Activated CD4-positive, alpha-beta T cell treated with anti-CD3 and anti-CD28 coated beads for 36 hours (primary cell): ENCODE measurements at regions not wholly inside any gene's neighbourhood (a gene's known extent, or its start where the extent isn't known, plus 50 kb on each side); places are given as distances from the start of the nearest gene placed in this dataset.

Experiments used
- ATAC-seq: fragments of 200-7000 bp; cut with Tn5 transposase; one replicate; pipeline ENCODE4 v1.10.0; 2021; ENCODE audit warnings: mild to moderate bottlenecking, moderate library complexity
- CTCF ChIA-PET: fragments of 350-600 bp; sonication (Branson Sonifier 250); formaldehyde crosslinking; loops from one replicate; lab custom pipeline; 2021; ENCODE audit warnings: antibody characterized with exemption; lab: Charles Lee
- POLR2A ChIA-PET: fragments of 350-600 bp; sonication (Branson Sonifier 250); formaldehyde crosslinking; loops from one replicate; lab custom pipeline; 2021; ENCODE audit warnings: antibody characterized with exemption, inconsistent platforms; lab: Charles Lee
- DNase-seq: peaks from one replicate; pipeline ENCODE4 v3.0.0-alpha.2; 2020
- H3K27ac Mint-ChIP-seq: one replicate; pipeline ENCODE4 v1.8.0; 2021; ENCODE audit warnings: mixed read lengths
- H3K27me3 Mint-ChIP-seq: one replicate; pipeline ENCODE4 v1.8.0; 2021; ENCODE audit warnings: mixed read lengths
- H3K36me3 Mint-ChIP-seq: one replicate; pipeline ENCODE4 v1.8.0; 2021; ENCODE audit warnings: low read depth, mixed read lengths
- H3K4me1 Mint-ChIP-seq: one replicate; pipeline ENCODE4 v1.8.0; 2021; ENCODE audit warnings: mixed read lengths
- H3K4me3 Mint-ChIP-seq: one replicate; pipeline ENCODE4 v1.8.0; 2021; ENCODE audit warnings: mild to moderate bottlenecking, moderate library complexity, mixed read lengths
- H3K9me3 Mint-ChIP-seq: one replicate; pipeline ENCODE4 v1.8.0; 2021; ENCODE audit warnings: low read depth, mixed read lengths
- intact Hi-C, 2 experiments: fragments of 100-400 bp; cut with DNase I in 1 of 2; cut with micrococcal nuclease in 1 of 2; formaldehyde crosslinking; loops; one replicate each; pipeline versions ENCODE4 v1.14.2 to v1.15.1; 2022 to 2024; cut with DNase I, micrococcal nuclease

DNA sequence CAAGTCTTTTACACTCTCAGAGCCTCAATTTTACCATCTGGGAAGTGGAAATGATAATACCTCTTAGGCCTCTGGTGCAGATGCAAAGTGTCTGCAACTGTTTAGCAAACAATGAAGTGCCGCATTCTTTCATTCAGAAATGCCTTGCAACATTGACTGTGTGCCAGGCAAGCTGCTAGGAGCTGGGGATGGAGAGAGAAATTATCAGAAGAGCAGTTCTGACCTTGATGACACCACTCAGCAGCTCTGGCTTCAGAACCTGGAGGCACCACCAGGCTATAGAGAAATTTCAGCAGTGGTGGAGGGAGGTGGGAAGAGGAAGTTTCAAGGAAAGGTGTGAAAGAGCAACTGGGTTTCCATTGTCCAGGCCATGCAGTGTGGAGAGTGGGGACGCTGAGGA lies 78.1 kb upstream of the HABP2 start:
- Mint-ChIP-seq H3K4me3 (no peak overlapping the region), H3K4me1 (no peaks in the 10 kb centered on the region), H3K36me3 (no peaks in the 10 kb centered on the region), H3K9me3 (no peaks in the 10 kb centered on the region), H3K27me3 (peaks cover 5% of the 10 kb centered on the region), H3K27ac (no peak overlapping the region)
- intact Hi-C loops, result no loop called here
- ATAC-seq (no peak), DNase-seq (no peak)
- CTCF ChIA-PET, result interaction anchor here (0.5 to 0.9 kb wide), 2 partner anchors 8 to 43 kb away, joined by 4 read pairs; no protein-coding TSS in a partner anchor
- POLR2A ChIA-PET, result no interaction called here

DNA sequence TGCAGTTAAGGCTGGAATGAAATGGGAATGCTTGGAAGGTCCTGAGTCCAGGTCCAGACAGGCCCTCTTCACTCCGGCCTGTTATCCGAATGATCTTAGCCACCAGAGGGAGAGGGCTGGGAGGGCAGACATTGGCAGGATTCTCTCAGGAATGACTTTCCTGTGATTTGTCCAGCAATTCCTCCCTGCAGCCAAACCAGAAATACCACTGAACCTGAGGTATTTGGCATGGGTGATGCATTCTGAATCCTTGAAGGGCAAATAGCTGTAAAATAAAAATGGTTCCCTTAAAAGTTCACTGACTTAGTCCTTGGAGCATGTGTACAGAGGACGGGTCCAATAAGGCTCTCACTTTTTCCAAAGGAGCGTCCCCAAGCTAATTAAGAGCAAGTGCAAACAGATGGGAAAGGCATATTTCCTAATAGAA lies 77.5 kb upstream of the HABP2 start:
- no peak for DNase-seq
- Mint-ChIP-seq H3K27me3 (peaks cover 5% of the 10 kb centered on the region), H3K9me3 (peaks cover 6% of the 10 kb centered on the region), H3K4me3 (no peak overlapping the region), H3K27ac (no peak overlapping the region), H3K36me3 (no peaks in the 10 kb centered on the region), H3K4me1 (no peaks in the 10 kb centered on the region)
- no peak for ATAC-seq
- intact Hi-C loops, result no loop called here
- ChIA-PET CTCF (no interaction called here), POLR2A (no interaction called here)

DNA sequence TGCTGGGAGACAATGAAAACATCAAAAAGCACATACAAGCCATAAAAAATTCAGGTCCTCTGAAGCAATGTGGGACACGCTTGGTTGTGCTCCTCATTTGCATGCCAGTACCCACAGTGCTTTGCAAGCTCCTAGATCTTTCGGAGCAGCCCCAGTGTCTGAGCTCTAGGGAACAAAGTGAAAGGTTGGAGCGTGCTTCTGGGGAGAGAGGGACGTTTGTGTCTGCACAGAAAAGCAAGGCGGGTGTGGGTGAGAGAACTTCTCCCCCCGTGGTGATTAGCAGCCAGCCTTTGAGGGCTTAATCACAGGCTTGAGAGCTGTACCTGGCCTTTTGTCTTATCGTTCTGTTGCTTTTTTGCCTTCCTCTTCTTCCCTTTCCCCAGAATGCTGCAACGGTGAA lies 76.7 kb upstream of the HABP2 start:
- no peak for ATAC-seq
- CTCF ChIA-PET, result no interaction called here
- POLR2A ChIA-PET, result no interaction called here

DNA sequence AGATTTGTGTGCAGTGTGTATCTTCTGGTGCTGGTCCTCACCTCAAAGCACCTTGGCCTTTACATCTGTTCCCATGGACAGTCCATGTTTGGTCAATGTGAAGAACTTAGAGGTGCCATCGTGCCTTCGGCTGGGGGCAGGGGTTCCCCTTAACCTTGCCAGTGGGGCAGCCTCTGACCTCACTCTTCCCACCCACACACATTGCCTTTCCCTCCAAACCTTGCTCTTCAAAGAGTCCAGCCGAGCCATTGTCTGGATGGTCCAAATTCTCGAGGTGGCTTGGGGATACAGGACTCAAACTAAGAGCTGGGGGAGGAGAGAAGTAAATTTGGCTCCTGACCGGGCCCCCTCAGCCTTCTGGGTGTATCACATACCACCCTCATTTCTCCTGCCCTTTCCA lies 76.2 kb upstream of the HABP2 start:
- ATAC-seq (no peak), DNase-seq (no peak)
- intact Hi-C loops, result no loop called here
- no peak overlapping the region for H3K4me3 Mint-ChIP-seq
- H3K27me3 Mint-ChIP-seq, result peaks cover 5% of the 10 kb centered on the region
- no peaks in the 10 kb centered on the region for H3K36me3 Mint-ChIP-seq
- H3K27ac Mint-ChIP-seq, result no peak overlapping the region
- ChIA-PET CTCF (interaction anchor here (0.6 kb wide), 1 partner anchor 22 kb away, joined by 4 read pairs; no protein-coding TSS in a partner anchor), POLR2A (no interaction called here)
- H3K9me3 Mint-ChIP-seq, result peaks cover 7% of the 10 kb centered on the region
- H3K4me1 Mint-ChIP-seq, result no peaks in the 10 kb centered on the region

More for the DNA sequence above, 76.7 kb upstream of the HABP2 start:
- H3K4me1 Mint-ChIP-seq, result no peaks in the 10 kb centered on the region
- no peaks in the 10 kb centered on the region for H3K36me3 Mint-ChIP-seq
- no peak overlapping the region for H3K4me3 Mint-ChIP-seq
- no peak for DNase-seq
- peaks cover 5% of the 10 kb centered on the region for H3K27me3 Mint-ChIP-seq
- H3K27ac Mint-ChIP-seq, result no peak overlapping the region
- intact Hi-C loops, result no loop called here
- H3K9me3 Mint-ChIP-seq, result peaks cover 7% of the 10 kb centered on the region

DNA sequence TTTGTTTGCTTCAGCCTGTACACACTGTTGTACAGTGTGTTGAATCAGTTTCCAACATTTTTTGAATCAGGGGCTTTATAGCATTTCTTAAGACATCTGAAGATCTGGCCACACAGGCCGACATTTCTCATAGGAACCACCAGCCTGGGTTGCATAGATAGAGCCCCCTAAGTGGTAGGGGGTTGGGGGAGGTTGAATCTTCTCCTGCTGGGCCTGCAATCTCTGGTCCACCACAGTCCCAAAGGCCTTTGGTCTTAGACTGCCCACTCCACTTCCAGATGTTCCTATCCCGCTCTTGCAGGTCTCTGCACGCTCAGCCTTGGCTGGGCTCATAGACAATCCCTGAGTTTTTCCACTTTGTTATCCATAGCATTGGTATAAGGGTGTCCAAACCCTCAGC lies 75.4 kb upstream of the HABP2 start:
- Mint-ChIP-seq H3K27me3 (peaks cover 5% of the 10 kb centered on the region), H3K4me3 (no peak overlapping the region), H3K27ac (no peak overlapping the region), H3K36me3 (no peaks in the 10 kb centered on the region), H3K4me1 (no peaks in the 10 kb centered on the region), H3K9me3 (peaks cover 7% of the 10 kb centered on the region)
- POLR2A ChIA-PET, result no interaction called here
- intact Hi-C loops, result no loop called here
- DNase-seq (no peak), ATAC-seq (no peak)
- CTCF ChIA-PET, result interaction anchor here (0.6 kb wide), 1 partner anchor 23 kb away, joined by 4 read pairs; no protein-coding TSS in a partner anchor

DNA sequence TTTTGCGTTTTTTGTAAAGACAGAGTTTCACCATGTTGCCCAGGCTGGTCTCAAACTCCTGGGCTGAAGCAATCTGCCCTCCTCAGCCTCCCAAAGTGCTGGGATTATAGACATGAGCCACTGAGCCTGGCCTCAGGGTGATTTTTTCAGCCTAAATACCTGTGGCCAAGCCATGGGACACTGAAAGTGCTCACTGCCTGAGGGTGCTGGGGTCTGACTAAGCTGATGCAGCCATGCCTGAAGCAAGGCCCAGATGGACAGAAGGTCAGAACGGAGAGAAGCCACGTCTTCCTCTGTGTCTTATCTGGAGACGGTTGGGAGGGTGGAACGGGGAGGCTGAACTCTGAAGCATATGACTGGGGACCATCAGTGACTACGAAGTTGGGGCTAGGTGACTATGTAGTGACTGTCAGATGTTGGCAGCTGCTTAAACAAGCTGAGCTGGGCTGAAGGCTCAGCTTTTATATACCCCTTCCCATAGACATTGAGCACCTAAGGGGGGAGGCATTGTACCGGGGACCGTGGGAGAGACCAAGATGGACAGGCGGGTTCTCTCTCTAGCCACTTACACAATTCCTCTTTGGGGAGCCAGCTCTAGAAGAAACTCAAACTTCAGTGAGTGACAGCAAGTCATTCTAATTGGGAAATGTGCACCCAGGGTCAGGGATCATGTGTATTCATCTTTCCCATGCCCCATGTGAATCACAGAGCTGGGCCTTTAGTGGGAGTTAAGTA lies 73.3 kb upstream of the HABP2 start:
- Mint-ChIP-seq H3K4me1 (no peaks in the 10 kb centered on the region), H3K27me3 (peaks cover 5% of the 10 kb centered on the region), H3K36me3 (no peaks in the 10 kb centered on the region), H3K27ac (no peak overlapping the region), H3K9me3 (peaks cover 7% of the 10 kb centered on the region), H3K4me3 (no peak overlapping the region)
- POLR2A ChIA-PET, result no interaction called here
- intact Hi-C loops, result loop anchor here in 1 of 2 experiments (1.0 kb wide), 1 partner anchor 12 kb away; no protein-coding TSS in a partner anchor
- ATAC-seq (no peak), DNase-seq (no peak)
- CTCF ChIA-PET, result interaction anchor here (0.5 kb wide), 1 partner anchor 75 kb away, joined by 4 read pairs; no protein-coding TSS in a partner anchor

DNA sequence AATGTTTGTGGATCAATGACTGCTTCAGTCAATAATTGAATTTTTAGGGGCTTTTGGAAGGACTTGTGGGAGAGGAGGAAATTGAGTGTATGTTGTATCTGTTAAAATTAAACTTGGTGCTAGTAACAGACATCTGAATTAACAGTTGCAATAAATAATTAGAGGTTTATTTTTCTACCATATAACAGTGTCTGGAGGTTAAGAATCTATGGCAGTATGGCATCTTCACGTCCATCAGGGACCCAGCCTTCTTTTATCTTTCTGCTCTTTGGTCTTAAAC lies 72.8 kb upstream of the HABP2 start:
- Mint-ChIP-seq H3K4me3 (no peak overlapping the region), H3K36me3 (no peaks in the 10 kb centered on the region), H3K27me3 (peaks cover 3% of the 10 kb centered on the region), H3K27ac (no peak overlapping the region), H3K9me3 (peaks cover 7% of the 10 kb centered on the region), H3K4me1 (no peaks in the 10 kb centered on the region)
- intact Hi-C loops, result no loop called here
- ChIA-PET POLR2A (no interaction called here), CTCF (no interaction called here)
- DNase-seq, result no peak
- no peak for ATAC-seq

DNA sequence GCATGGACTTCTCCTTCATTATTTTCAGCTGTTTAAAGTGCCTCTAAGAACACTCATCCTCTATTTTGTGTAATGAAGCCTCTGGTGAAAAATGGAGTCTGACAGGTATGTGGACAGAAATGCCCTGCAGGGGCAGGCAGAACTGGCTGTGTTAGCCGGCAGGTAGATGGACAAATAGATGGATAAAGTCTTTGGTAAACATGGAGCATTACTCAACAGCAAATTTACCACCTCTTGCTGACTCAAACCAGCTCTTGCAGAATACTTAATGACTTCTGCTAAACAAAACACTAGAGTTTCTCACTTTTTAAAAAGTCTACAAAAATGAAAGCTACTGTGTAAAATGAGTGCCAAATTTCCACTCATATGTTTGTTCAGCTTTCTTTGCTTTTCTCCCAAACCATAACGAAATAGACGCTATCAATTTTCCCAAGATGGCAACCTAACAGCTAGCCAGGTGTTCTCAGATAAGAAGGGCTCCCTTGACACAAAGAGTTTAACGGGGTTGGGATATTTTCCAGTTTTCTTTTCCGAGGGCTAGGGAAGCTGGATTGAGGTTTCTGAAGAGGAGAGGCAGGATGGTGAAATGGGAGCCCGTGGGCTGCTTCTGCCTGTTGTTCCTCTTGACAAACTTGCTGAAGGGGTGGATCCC lies 71.9 kb upstream of the HABP2 start:
- DNase-seq (no peak), ATAC-seq (no peak)
- intact Hi-C loops, result no loop called here
- CTCF ChIA-PET, result no interaction called here
- Mint-ChIP-seq H3K9me3 (peaks cover 7% of the 10 kb centered on the region), H3K36me3 (no peaks in the 10 kb centered on the region), H3K4me3 (no peak overlapping the region), H3K27ac (no peak overlapping the region), H3K27me3 (no peaks in the 10 kb centered on the region), H3K4me1 (no peaks in the 10 kb centered on the region)
- POLR2A ChIA-PET, result no interaction called here

DNA sequence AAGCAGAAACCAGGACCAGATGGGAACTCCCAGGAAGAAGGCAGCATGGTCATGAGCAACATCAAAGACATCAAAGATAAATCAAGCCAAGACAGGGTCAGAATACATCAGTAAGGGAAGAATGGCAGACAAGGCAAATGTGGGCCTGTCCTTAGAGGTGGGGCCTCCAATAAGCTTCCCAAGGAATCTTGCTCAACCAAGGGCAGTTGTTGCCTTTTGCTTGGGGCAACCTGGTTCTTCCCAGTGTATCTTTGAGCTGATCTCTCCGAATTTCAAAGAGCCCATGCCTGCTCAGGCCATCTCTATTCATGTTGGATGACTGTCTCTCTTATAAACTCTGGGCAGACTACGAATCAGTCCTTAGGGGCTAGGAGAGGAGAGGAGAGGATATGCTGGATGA lies 68.4 kb upstream of the HABP2 start:
- no peak for ATAC-seq
- CTCF ChIA-PET, result interaction anchor here (1.0 kb wide), 1 partner anchor 78 kb away, joined by 3 read pairs; no protein-coding TSS in a partner anchor
- peaks cover 2% of the 10 kb centered on the region for H3K27me3 Mint-ChIP-seq

DNA sequence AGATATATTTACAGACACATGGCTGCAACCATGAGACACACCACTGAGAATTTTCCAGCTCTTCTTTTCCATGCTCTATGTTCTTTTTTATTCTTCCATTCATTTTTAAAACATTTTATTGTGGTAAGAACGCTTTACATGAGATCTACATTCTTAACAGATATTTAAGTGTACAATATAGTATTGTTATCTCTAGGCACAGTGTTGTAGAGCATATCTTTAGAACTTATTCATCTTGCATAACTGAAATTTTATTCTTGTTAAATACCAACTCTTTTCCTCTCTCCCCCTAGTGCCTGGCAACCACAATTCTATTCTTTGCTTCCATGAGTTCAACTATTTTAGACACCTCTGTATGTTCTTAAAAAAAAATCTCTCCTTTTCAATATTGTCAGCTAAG lies 67.1 kb upstream of the HABP2 start:
- intact Hi-C loops, result no loop called here
- Mint-ChIP-seq H3K27ac (no peak overlapping the region), H3K4me3 (no peak overlapping the region), H3K4me1 (no peaks in the 10 kb centered on the region), H3K36me3 (no peaks in the 10 kb centered on the region), H3K9me3 (no peaks in the 10 kb centered on the region), H3K27me3 (peaks cover 2% of the 10 kb centered on the region)
- ChIA-PET CTCF (interaction anchor here (0.7 kb wide), 1 partner anchor 88 kb away, joined by 4 read pairs; no protein-coding TSS in a partner anchor), POLR2A (no interaction called here)
- no peak for ATAC-seq
- no peak for DNase-seq

More for the DNA sequence above, 68.4 kb upstream of the HABP2 start:
- Mint-ChIP-seq H3K36me3 (no peaks in the 10 kb centered on the region), H3K27ac (no peak overlapping the region), H3K4me3 (no peak overlapping the region), H3K4me1 (no peaks in the 10 kb centered on the region), H3K9me3 (peaks cover 7% of the 10 kb centered on the region)
- intact Hi-C loops, result no loop called here
- POLR2A ChIA-PET, result no interaction called here
- DNase-seq, result no peak

DNA sequence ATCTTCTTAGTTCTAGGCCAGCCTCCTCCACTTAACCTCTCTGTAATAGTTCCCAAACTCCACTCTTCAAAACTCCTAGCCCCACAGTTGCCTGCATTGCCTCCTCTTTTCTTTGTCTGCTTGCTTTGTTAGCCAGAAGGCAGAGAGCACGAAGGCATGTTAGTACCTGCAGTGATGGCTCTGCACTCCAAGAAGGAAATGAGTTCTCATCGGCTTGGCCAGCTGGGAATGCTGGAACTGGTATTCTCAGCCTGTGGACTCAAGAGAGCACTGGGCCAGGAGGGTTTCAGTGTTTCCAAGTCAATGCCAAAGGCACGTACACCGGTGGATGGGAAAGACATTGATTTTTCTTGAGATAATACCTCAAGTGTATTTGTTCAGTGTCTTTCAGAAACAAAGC lies 66.3 kb upstream of the HABP2 start:
- ChIA-PET POLR2A (no interaction called here), CTCF (interaction anchor here (0.7 kb wide), 1 partner anchor 87 kb away, joined by 4 read pairs; no protein-coding TSS in a partner anchor)
- intact Hi-C loops, result no loop called here
- H3K4me3 Mint-ChIP-seq, result no peak overlapping the region
- no peaks in the 10 kb centered on the region for H3K9me3 Mint-ChIP-seq
- H3K27ac Mint-ChIP-seq, result no peak overlapping the region
- H3K27me3 Mint-ChIP-seq, result peaks cover 2% of the 10 kb centered on the region
- DNase-seq (no peak), ATAC-seq (no peak)
- no peaks in the 10 kb centered on the region for H3K4me1 Mint-ChIP-seq
- H3K36me3 Mint-ChIP-seq, result no peaks in the 10 kb centered on the region

DNA sequence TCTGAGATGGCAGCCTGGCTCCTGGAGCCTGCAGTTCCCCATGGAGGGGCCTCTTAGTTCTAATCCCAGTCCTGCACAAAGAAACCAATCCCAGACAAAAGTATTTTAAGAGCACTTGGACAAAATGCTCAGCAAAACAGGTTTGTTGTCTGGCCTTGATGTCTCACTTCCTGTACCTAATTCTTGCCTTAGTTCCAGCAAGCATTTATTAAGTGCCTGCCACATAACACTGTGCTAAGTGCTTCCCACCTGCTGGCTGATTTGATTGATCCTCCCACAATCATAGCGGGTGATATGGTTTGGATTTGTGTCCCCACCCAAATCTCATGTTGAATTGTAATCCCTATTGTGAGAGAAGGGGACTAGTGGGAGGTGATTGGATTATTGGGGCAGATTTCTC lies 65.7 kb upstream of the HABP2 start:
- peaks cover 5% of the 10 kb centered on the region for H3K27me3 Mint-ChIP-seq
- CTCF ChIA-PET, result no interaction called here

More for the DNA sequence above, 65.7 kb upstream of the HABP2 start:
- Mint-ChIP-seq H3K4me1 (no peaks in the 10 kb centered on the region), H3K4me3 (no peak overlapping the region), H3K9me3 (no peaks in the 10 kb centered on the region), H3K36me3 (no peaks in the 10 kb centered on the region), H3K27ac (no peak overlapping the region)
- ATAC-seq (no peak), DNase-seq (no peak)
- intact Hi-C loops, result no loop called here
- POLR2A ChIA-PET, result no interaction called here
